Right lobe of liver (tissue), 6 donors: ENCODE measurements at regions not wholly inside any gene's neighbourhood (a gene's known extent, or its start where the extent isn't known, plus 50 kb on each side); places are given as distances from the start of the nearest gene placed in this dataset.

ENCODE experiments used
- ATAC-seq, 4 donors: fragments of 200-7000 bp; cut with Tn5 transposase; one replicate each; pipeline ENCODE4 v1.9.1; 2020; ENCODE audit warnings: mild to moderate bottlenecking in 4 of 4, moderate library complexity in 4 of 4
- DNase-seq, 3 donors: peaks; one replicate each; pipeline ENCODE4 v3.0.0-alpha.2; 2020
- H3K27ac ChIP-seq, 3 donors: fragments of 200-600 bp; one replicate each; pipeline ENCODE4 v1.8.0; 2022
- H3K27me3 ChIP-seq, 2 donors: fragments of 200-600 bp; one replicate each; pipeline ENCODE4 v1.8.0; 2022
- H3K36me3 ChIP-seq, 4 donors: fragments of 200-600 bp; sonication (generic) in 1 of 4; one replicate each; pipeline versions ENCODE4 v1.5.1 to v1.8.0; 2017 to 2022; ENCODE audit warnings: control low read depth in 1 of 4
- H3K4me1 ChIP-seq, 4 donors: fragments of 200-600 bp; sonication (generic) in 1 of 4; one replicate each; pipeline versions ENCODE4 v1.5.1 to v1.8.0; 2017 to 2022; ENCODE audit warnings: control low read depth in 1 of 4
- H3K4me3 ChIP-seq, 3 donors: fragments of 200-600 bp; one replicate each; pipeline ENCODE4 v1.8.0; 2022
- H3K9me3 ChIP-seq, 4 donors: fragments of 200-600 bp; sonication (generic) in 1 of 4; one replicate each; pipeline versions ENCODE4 v1.5.1 to v1.8.0; 2017 to 2022; ENCODE audit warnings: control low read depth in 1 of 4
- CTCF ChIP-seq, 4 donors: fragments of 200-600 bp in 3 of 4; fragments of 450-650 bp in 1 of 4; IDR thresholded peaks; one replicate each; pipeline versions ENCODE4 v1.5.1 to v1.8.0; 2016 to 2022; ENCODE audit warnings: antibody characterized with exemption in 4 of 4, mild to moderate bottlenecking in 2 of 4
- POLR2A ChIP-seq: fragments of 450-650 bp; IDR thresholded peaks from one replicate; pipeline ENCODE4 v1.6.1; 2017; ENCODE audit warnings: antibody characterized with exemption, mild to moderate bottlenecking
- WGBS: methylation state at CpG from one replicate; pipeline ENCODE4 v1.1.6; 2018; ENCODE audit warnings: low coverage, low lambda C conversion rate; ENCODE audit not compliant: insufficient coverage; ENCODE audit errors: missing lambda C conversion rate; 5-methylcytosine and 5-hydroxymethylcytosine counted together
- intact Hi-C, 2 donors: fragments of 100-400 bp; cut with DNase I; formaldehyde crosslinking; loops; one replicate each; pipeline versions ENCODE4 v1.11.2 to v1.14.1; 2022
- donor health status: DM: no; HTN: yes; CAD: no.
- donor health status: DM: no; HTN: no; CAD: no.
- donor health status: DM: no; HTN: no; CAD: no.
- donor health status: DM: no; HTN: yes; CAD: no.
- donor health status: DM: no; HTN: yes; CAD: no.

GRCh38 chr11:69391192-69392103 lies 90.0 kb upstream of the LINC01488 start:
- H3K9me3 ChIP-seq: no peaks in the 10 kb centered on the region
- TF ChIP-seq CTCF (IDR thresholded peaks at IDR 0.05) (no peak), POLR2A (no peak)
- DNase-seq (peak in 2 of 3 donors; percentile 28 to 42), ATAC-seq (no peak)
- no peak overlapping the region for H3K27ac ChIP-seq
- no peak overlapping the region for H3K4me3 ChIP-seq
- no peaks in the 10 kb centered on the region for H3K27me3 ChIP-seq
- no peaks in the 10 kb centered on the region for H3K36me3 ChIP-seq
- peaks cover 0 to 12% (median 4%) of the 10 kb centered on the region in 4 donors for H3K4me1 ChIP-seq
- intact Hi-C loops: no loop called here
- WGBS: 71% methylated on average over 11 of the region's 34 CpGs

- intact Hi-C loops: no loop called here
- Histone ChIP-seq H3K27ac (no peak overlapping the region), H3K9me3 (no peaks in the 10 kb centered on the region), H3K27me3 (no peaks in the 10 kb centered on the region), H3K4me3 (no peak overlapping the region), H3K36me3 (no peaks in the 10 kb centered on the region), H3K4me1 (peaks cover 0 to 19% (median 7%) of the 10 kb centered on the region in 4 donors)
- WGBS: 90% methylated on average over 2 of the region's 10 CpGs
- TF ChIP-seq POLR2A (no peak), CTCF (IDR thresholded peaks at IDR 0.05) (no peak)
- DNase-seq (peak in 1 of 3 donors; percentile 36), ATAC-seq (no peak)
These were observed 89.3 kb upstream of the LINC01488 start for GRCh38 chr11:69392104-69392653.

GRCh38 chr11:69393178-69393832 lies 88.2 kb upstream of the LINC01488 start:
- ATAC-seq (no peak), DNase-seq (peak in 1 of 3 donors; percentile 41)
- Histone ChIP-seq H3K27me3 (no peaks in the 10 kb centered on the region), H3K36me3 (no peaks in the 10 kb centered on the region), H3K27ac (no peak overlapping the region), H3K4me3 (no peak overlapping the region), H3K4me1 (peaks cover 0 to 21% (median 8%) of the 10 kb centered on the region in 4 donors), H3K9me3 (no peaks in the 10 kb centered on the region)
- WGBS: 86% methylated on average over 2 of the region's 16 CpGs
- intact Hi-C loops: no loop called here
- TF ChIP-seq POLR2A (no peak), CTCF (IDR thresholded peaks at IDR 0.05) (no peak)

GRCh38 chr11:69393865-69394233 lies 87.6 kb upstream of the LINC01488 start:
- WGBS: 80% methylated on average over 1 of the region's 8 CpGs
- no peak for ATAC-seq

More at GRCh38 chr11:69393865-69394233, 87.6 kb upstream of the LINC01488 start:
- TF ChIP-seq POLR2A (no peak), CTCF (IDR thresholded peaks at IDR 0.05) (no peak)
- intact Hi-C loops: no loop called here
- no peaks in the 10 kb centered on the region for H3K36me3 ChIP-seq
- no peaks in the 10 kb centered on the region for H3K9me3 ChIP-seq
- no peak overlapping the region for H3K4me3 ChIP-seq
- H3K4me1 ChIP-seq: peaks cover 0 to 26% (median 9%) of the 10 kb centered on the region in 4 donors
- H3K27me3 ChIP-seq: no peaks in the 10 kb centered on the region
- DNase-seq: peak in 1 of 3 donors; percentile 46
- no peak overlapping the region for H3K27ac ChIP-seq
